Right lobe of liver (tissue), 6 donors: ENCODE measurements at regions not wholly inside any gene's neighbourhood (a gene's known extent, or its start where the extent isn't known, plus 50 kb on each side); places are given as distances from the start of the nearest gene placed in this dataset.

Experiments used
- ATAC-seq, 4 donors: fragments of 200-7000 bp; cut with Tn5 transposase; one replicate each; pipeline ENCODE4 v1.9.1; 2020; ENCODE audit warnings: mild to moderate bottlenecking in 4 of 4, moderate library complexity in 4 of 4
- DNase-seq, 3 donors: peaks; one replicate each; pipeline ENCODE4 v3.0.0-alpha.2; 2020
- H3K27ac ChIP-seq, 3 donors: fragments of 200-600 bp; one replicate each; pipeline ENCODE4 v1.8.0; 2022
- H3K27me3 ChIP-seq, 2 donors: fragments of 200-600 bp; one replicate each; pipeline ENCODE4 v1.8.0; 2022
- H3K36me3 ChIP-seq, 4 donors: fragments of 200-600 bp; sonication (generic) in 1 of 4; one replicate each; pipeline versions ENCODE4 v1.5.1 to v1.8.0; 2017 to 2022; ENCODE audit warnings: control low read depth in 1 of 4
- H3K4me1 ChIP-seq, 4 donors: fragments of 200-600 bp; sonication (generic) in 1 of 4; one replicate each; pipeline versions ENCODE4 v1.5.1 to v1.8.0; 2017 to 2022; ENCODE audit warnings: control low read depth in 1 of 4
- H3K4me3 ChIP-seq, 3 donors: fragments of 200-600 bp; one replicate each; pipeline ENCODE4 v1.8.0; 2022
- H3K9me3 ChIP-seq, 4 donors: fragments of 200-600 bp; sonication (generic) in 1 of 4; one replicate each; pipeline versions ENCODE4 v1.5.1 to v1.8.0; 2017 to 2022; ENCODE audit warnings: control low read depth in 1 of 4
- CTCF ChIP-seq, 4 donors: fragments of 200-600 bp in 3 of 4; fragments of 450-650 bp in 1 of 4; IDR thresholded peaks; one replicate each; pipeline versions ENCODE4 v1.5.1 to v1.8.0; 2016 to 2022; ENCODE audit warnings: antibody characterized with exemption in 4 of 4, mild to moderate bottlenecking in 2 of 4
- POLR2A ChIP-seq: fragments of 450-650 bp; IDR thresholded peaks from one replicate; pipeline ENCODE4 v1.6.1; 2017; ENCODE audit warnings: antibody characterized with exemption, mild to moderate bottlenecking
- WGBS: methylation state at CpG from one replicate; pipeline ENCODE4 v1.1.6; 2018; ENCODE audit warnings: low coverage, low lambda C conversion rate; ENCODE audit not compliant: insufficient coverage; ENCODE audit errors: missing lambda C conversion rate; 5-methylcytosine and 5-hydroxymethylcytosine counted together
- intact Hi-C, 2 donors: fragments of 100-400 bp; cut with DNase I; formaldehyde crosslinking; loops; one replicate each; pipeline versions ENCODE4 v1.11.2 to v1.14.1; 2022
- donor health status: DM: no; HTN: yes; CAD: no.
- donor health status: DM: no; HTN: no; CAD: no.
- donor health status: DM: no; HTN: no; CAD: no.
- donor health status: DM: no; HTN: yes; CAD: no.
- donor health status: DM: no; HTN: yes; CAD: no.

GRCh38 chr13:47148543-47148942, 251.7 kb upstream of the HTR2A start:
- TF ChIP-seq POLR2A, result no peak
- intact Hi-C loops, result no loop called here
- Histone ChIP-seq H3K4me1 (peaks cover 0 to 6% (median 0%) of the 10 kb centered on the region in 4 donors), H3K4me3 (no peak overlapping the region), H3K27ac (no peak overlapping the region), H3K27me3 (no peaks in the 10 kb centered on the region), H3K9me3 (no peaks in the 10 kb centered on the region), H3K36me3 (no peaks in the 10 kb centered on the region)
- no peak for ATAC-seq
- no peak for DNase-seq
- 33% methylated on average over 3 of the region's 3 CpGs for WGBS

- WGBS, result 87% methylated on average over 2 of the region's 2 CpGs
- no peak for TF ChIP-seq CTCF (IDR thresholded peaks at IDR 0.05)
- TF ChIP-seq POLR2A, result no peak
- Histone ChIP-seq H3K4me3 (no peak overlapping the region), H3K27ac (no peak overlapping the region), H3K9me3 (no peaks in the 10 kb centered on the region), H3K36me3 (no peaks in the 10 kb centered on the region), H3K4me1 (peaks cover 0 to 6% (median 0%) of the 10 kb centered on the region in 4 donors), H3K27me3 (no peaks in the 10 kb centered on the region)
- ATAC-seq (no peak), DNase-seq (no peak)
- intact Hi-C loops, result no loop called here
These were observed 250.9 kb upstream of the HTR2A start for GRCh38 chr13:47147812-47148119.

GRCh38 chr13:47146991-47147811, 250.3 kb upstream of the HTR2A start:
- Histone ChIP-seq H3K4me3 (no peak overlapping the region), H3K4me1 (peaks cover 0 to 6% (median 0%) of the 10 kb centered on the region in 4 donors), H3K36me3 (no peaks in the 10 kb centered on the region), H3K27me3 (no peaks in the 10 kb centered on the region), H3K9me3 (no peaks in the 10 kb centered on the region), H3K27ac (no peak overlapping the region)
- no peak for ATAC-seq
- DNase-seq, result no peak
- intact Hi-C loops, result no loop called here
- TF ChIP-seq CTCF (IDR thresholded peaks at IDR 0.05) (no peak), POLR2A (no peak)
- WGBS, result 96% methylated on average over 2 of the region's 2 CpGs

- Histone ChIP-seq H3K9me3 (no peaks in the 10 kb centered on the region), H3K27me3 (no peaks in the 10 kb centered on the region), H3K4me1 (peaks cover 0 to 4% (median 0%) of the 10 kb centered on the region in 4 donors), H3K27ac (no peak overlapping the region), H3K4me3 (no peak overlapping the region), H3K36me3 (no peaks in the 10 kb centered on the region)
- no peak for DNase-seq
- ATAC-seq, result no peak
- TF ChIP-seq POLR2A (no peak), CTCF (IDR thresholded peaks at IDR 0.05) (no peak)
- intact Hi-C loops, result no loop called here
These were observed 249.3 kb upstream of the HTR2A start for GRCh38 chr13:47146136-47146535.

GRCh38 chr13:47144782-47145181, 247.9 kb upstream of the HTR2A start:
- 83% methylated on average over 1 of the region's 1 CpG for WGBS
- no peak for ATAC-seq
- intact Hi-C loops, result no loop called here
- TF ChIP-seq POLR2A, result no peak
- no peaks in the 10 kb centered on the region for H3K9me3 ChIP-seq
- H3K4me1 ChIP-seq, result no peaks in the 10 kb centered on the region
- no peak overlapping the region for H3K27ac ChIP-seq
- no peak for DNase-seq
- H3K36me3 ChIP-seq, result no peaks in the 10 kb centered on the region
- H3K27me3 ChIP-seq, result no peaks in the 10 kb centered on the region
- H3K4me3 ChIP-seq, result no peak overlapping the region
